ENCODE measurements at regions not wholly inside any gene's neighbourhood (a gene's known extent, or its start where the extent isn't known, plus 50 kb on each side); places are given as distances from the start of the nearest gene placed in this dataset.
"Not testable (repeated sequence)": the region's sequence is repeated elsewhere in the genome, so short reads cannot be mapped to it uniquely, and the experiment has no call there.

DNA sequence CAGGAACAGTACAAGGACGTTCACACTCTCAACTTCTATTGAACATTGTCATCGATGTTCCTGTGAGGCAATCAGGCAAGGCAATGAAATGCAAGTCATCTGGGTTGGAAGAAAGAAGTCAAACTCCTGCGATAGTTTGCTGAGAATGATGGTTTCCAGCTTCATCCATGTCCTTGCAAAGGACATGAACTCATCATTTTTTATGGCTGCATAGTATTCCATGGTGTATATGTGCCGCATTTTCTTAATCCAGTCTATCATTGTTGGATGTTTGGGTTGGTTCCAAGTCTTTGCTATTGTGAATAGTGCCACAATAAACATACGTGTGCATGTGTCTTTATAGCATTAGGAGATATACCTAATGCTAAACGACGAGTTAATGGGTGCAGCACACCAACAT lies 180.0 kb downstream of the RTP5 start:
- TF ChIP-seq, protein P1, sequence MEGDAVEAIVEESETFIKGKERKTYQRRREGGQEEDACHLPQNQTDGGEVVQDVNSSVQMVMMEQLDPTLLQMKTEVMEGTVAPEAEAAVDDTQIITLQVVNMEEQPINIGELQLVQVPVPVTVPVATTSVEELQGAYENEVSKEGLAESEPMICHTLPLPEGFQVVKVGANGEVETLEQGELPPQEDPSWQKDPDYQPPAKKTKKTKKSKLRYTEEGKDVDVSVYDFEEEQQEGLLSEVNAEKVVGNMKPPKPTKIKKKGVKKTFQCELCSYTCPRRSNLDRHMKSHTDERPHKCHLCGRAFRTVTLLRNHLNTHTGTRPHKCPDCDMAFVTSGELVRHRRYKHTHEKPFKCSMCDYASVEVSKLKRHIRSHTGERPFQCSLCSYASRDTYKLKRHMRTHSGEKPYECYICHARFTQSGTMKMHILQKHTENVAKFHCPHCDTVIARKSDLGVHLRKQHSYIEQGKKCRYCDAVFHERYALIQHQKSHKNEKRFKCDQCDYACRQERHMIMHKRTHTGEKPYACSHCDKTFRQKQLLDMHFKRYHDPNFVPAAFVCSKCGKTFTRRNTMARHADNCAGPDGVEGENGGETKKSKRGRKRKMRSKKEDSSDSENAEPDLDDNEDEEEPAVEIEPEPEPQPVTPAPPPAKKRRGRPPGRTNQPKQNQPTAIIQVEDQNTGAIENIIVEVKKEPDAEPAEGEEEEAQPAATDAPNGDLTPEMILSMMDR (conservative IDR thresholded peaks at IDR 0.05; ENCODE audit: low read length): not testable (repeated sequence)
- TF ChIP-seq EZH2phosphoT487 (IDR thresholded peaks at IDR 0.05; ENCODE audit: borderline replicate concordance, low read depth, low read length): not testable (repeated sequence)
